HEK293 (cell line): ENCODE measurements at regions not wholly inside any gene's neighbourhood (a gene's known extent, or its start where the extent isn't known, plus 50 kb on each side); places are given as distances from the start of the nearest gene placed in this dataset.

Source experiments
- CTCF ChIA-PET: fragments of 350-600 bp; formaldehyde crosslinking; extraction: SDS; loops from one replicate; lab custom pipeline; 2021; ENCODE audit warnings: antibody characterized with exemption; lab: Yijun Ruan, JAX
- POLR2A ChIA-PET: fragments of 300-600 bp; formaldehyde crosslinking; extraction: SDS; loops from one replicate; lab custom pipeline; 2020; ENCODE audit warnings: antibody characterized with exemption, inconsistent platforms; lab: Yijun Ruan, JAX
- H3K27ac ChIP-seq: fragments of 200-500 bp; sonication (Bioruptor generic); 2 replicates; pipeline ENCODE4 v1.5.1; 2014; ENCODE audit warnings: low read depth, low read length, control low read depth, inconsistent platforms; ENCODE audit errors: extremely low read depth
- H3K36me3 ChIP-seq, 2 experiments: fragments of 200-500 bp in 1 of 2; sonication (Bioruptor generic) in 1 of 2; 1 replicate in 1 of 2; 2 replicates in 1 of 2; pipeline ENCODE4 v1.5.1; 2014 to 2017; ENCODE audit warnings: inconsistent platforms in 2 of 2, low read length in 2 of 2; ENCODE audit not compliant: control insufficient read depth in 2 of 2, insufficient read depth in 1 of 2
- H3K4me1 ChIP-seq: fragments of 200-500 bp; sonication (Bioruptor generic); 2 replicates; pipeline ENCODE4 v1.5.1; 2014; ENCODE audit warnings: mild to moderate bottlenecking, low read length, inconsistent platforms; ENCODE audit not compliant: control insufficient read depth, insufficient read depth
- H3K4me3 ChIP-seq: 2 replicates; pipeline ENCODE4 v1.5.1; 2011; ENCODE audit warnings: low read depth, mild to moderate bottlenecking, control low read depth, low read length, moderate library complexity
- H3K9me3 ChIP-seq: fragments of 200-500 bp; sonication (Bioruptor generic); 2 replicates; pipeline ENCODE4 v1.5.1; 2014; ENCODE audit warnings: low read depth, low read length, inconsistent platforms; ENCODE audit not compliant: control insufficient read depth, insufficient read depth
- KLF1 ChIP-seq: fragments of 450-650 bp; formaldehyde crosslinking; IDR thresholded peaks from 2 replicates; pipeline ENCODE4 v1.5.1; 2016; ENCODE audit warnings: missing biosample characterization, missing genetic modification characterization
- KLF9 ChIP-seq: fragments of 450-650 bp; formaldehyde crosslinking; IDR thresholded peaks from 2 replicates; pipeline ENCODE4 v1.5.1; 2016; ENCODE audit warnings: missing biosample characterization, missing genetic modification characterization, low read depth
- MYNN ChIP-seq: fragments of 450-650 bp; formaldehyde crosslinking; IDR thresholded peaks from 2 replicates; pipeline ENCODE4 v1.5.1; 2016; ENCODE audit warnings: missing biosample characterization, missing genetic modification characterization, borderline replicate concordance
- PRDM4 ChIP-seq: fragments of 450-650 bp; formaldehyde crosslinking; IDR thresholded peaks from 2 replicates; pipeline ENCODE4 v1.5.1; 2017; ENCODE audit warnings: missing biosample characterization, missing genetic modification characterization
- REST ChIP-seq: fragments of 450-650 bp; formaldehyde crosslinking; IDR thresholded peaks from 2 replicates; pipeline ENCODE4 v1.5.1; 2016; ENCODE audit warnings: missing biosample characterization, missing genetic modification characterization
- ZBTB10 ChIP-seq: fragments of 450-650 bp; formaldehyde crosslinking; IDR thresholded peaks from 2 replicates; pipeline ENCODE4 v1.5.1; 2016; ENCODE audit warnings: missing biosample characterization, missing genetic modification characterization
- ZBTB6 ChIP-seq: fragments of 450-650 bp; formaldehyde crosslinking; IDR thresholded peaks from 2 replicates; pipeline ENCODE4 v1.5.1; 2017; ENCODE audit warnings: missing biosample characterization, missing genetic modification characterization
- ZNF26 ChIP-seq: fragments of 450-650 bp; formaldehyde crosslinking; IDR thresholded peaks from 2 replicates; pipeline ENCODE4 v1.5.1; 2016; ENCODE audit warnings: missing biosample characterization, missing genetic modification characterization
- ZNF311 ChIP-seq: fragments of 450-650 bp; formaldehyde crosslinking; IDR thresholded peaks from 2 replicates; pipeline ENCODE4 v1.5.1; 2017; ENCODE audit warnings: missing biosample characterization, missing genetic modification characterization, borderline replicate concordance
- ZNF391 ChIP-seq: fragments of 450-650 bp; formaldehyde crosslinking; IDR thresholded peaks from 2 replicates; pipeline ENCODE4 v1.5.1; 2016; ENCODE audit warnings: low read depth, missing biosample characterization, missing genetic modification characterization, borderline replicate concordance
- ZNF548 ChIP-seq: fragments of 450-650 bp; formaldehyde crosslinking; IDR thresholded peaks from 2 replicates; pipeline ENCODE4 v1.5.1; 2016; ENCODE audit warnings: missing biosample characterization, missing genetic modification characterization
- ZNF549 ChIP-seq: fragments of 450-650 bp; IDR thresholded peaks from 2 replicates; pipeline ENCODE4 v1.5.1; 2018; ENCODE audit warnings: missing biosample characterization, missing genetic modification characterization, mild to moderate bottlenecking, inconsistent platforms, moderate library complexity
- ZNF580 ChIP-seq: fragments of 450-650 bp; formaldehyde crosslinking; IDR thresholded peaks from 2 replicates; pipeline ENCODE4 v1.5.1; 2016; ENCODE audit warnings: missing biosample characterization, missing genetic modification characterization
- ZNF600 ChIP-seq: fragments of 450-650 bp; formaldehyde crosslinking; IDR thresholded peaks from 2 replicates; pipeline ENCODE4 v1.5.1; 2016; ENCODE audit warnings: missing biosample characterization, missing genetic modification characterization
- ZNF639 ChIP-seq: fragments of 450-650 bp; formaldehyde crosslinking; IDR thresholded peaks from 2 replicates; pipeline ENCODE4 v1.5.1; 2016; ENCODE audit warnings: missing biosample characterization, missing genetic modification characterization

- TF ChIP-seq ZBTB10 (tag by site-specific recombination): no peak
- TF ChIP-seq PRDM4: no peak
These were observed 141.3 kb upstream of the CDH10 start (continued) for GRCh38 chr5:24786108-24786507.

GRCh38 chr5:24783596-24783995 lies 138.8 kb upstream of the CDH10 start:
- TF ChIP-seq ZNF548 (no peak), ZNF549 (tag by site-specific recombination) (no peak), ZNF311 (tag by site-specific recombination) (no peak), ZNF391 (tag by site-specific recombination) (no peak), ZNF639 (tag by site-specific recombination) (no peak), MYNN (tag by site-specific recombination) (no peak), ZNF580 (no peak), ZNF26 (tag by site-specific recombination) (no peak), ZNF600 (tag by site-specific recombination) (no peak), ZBTB6 (no peak), REST (no peak), KLF9 (tag by site-specific recombination) (no peak), KLF1 (tag by site-specific recombination) (no peak)
- TF ChIP-seq, all 188 proteins: peak for 0
- H3K4me1 ChIP-seq: no peaks in the 10 kb centered on the region
- POLR2A ChIA-PET: no interaction called here

More at GRCh38 chr5:24783596-24783995, 138.8 kb upstream of the CDH10 start:
- H3K9me3 ChIP-seq: no peaks in the 10 kb centered on the region
- H3K27ac ChIP-seq: no peak overlapping the region
- H3K36me3 ChIP-seq: no peaks in the 10 kb centered on the region
- no peak overlapping the region for H3K4me3 ChIP-seq
- CTCF ChIA-PET: no interaction called here
